ENCODE measurements at regions not wholly inside any gene's neighbourhood (a gene's known extent, or its start where the extent isn't known, plus 50 kb on each side); places are given as distances from the start of the nearest gene placed in this dataset.

- TF ChIP-seq EZH2 (IDR thresholded peaks at IDR 0.05; ENCODE audit: borderline replicate concordance, insufficient read depth, low read depth, low read length, poor library complexity, severe bottlenecking) (no peak), CTCF (IDR thresholded peaks at IDR 0.05) (no peak)
Observed at GRCh38 chr4:126124818-126125217, 810.1 kb downstream of the FAT4 start.

Data from B cell (primary cell).